GM19239 (cell line): ENCODE measurements at regions not wholly inside any gene's neighbourhood (a gene's known extent, or its start where the extent isn't known, plus 50 kb on each side); places are given as distances from the start of the nearest gene placed in this dataset.
"Not testable (repeated sequence)": the region's sequence is repeated elsewhere in the genome, so short reads cannot be mapped to it uniquely, and the experiment has no call there.

Experiments used
- DNase-seq: peaks from one replicate; pipeline ENCODE4 v3.0.0; 2011; ENCODE audit warnings: low spot score; ENCODE audit not compliant: insufficient read length
- FAIRE-seq: peaks from 2 replicates; lab custom pipeline; 2011; peaks lifted over from hg19 to GRCh38; lab: Jason Lieb, UNC

GRCh38 chr6:121887724-121888123 lies 452.3 kb downstream of the GJA1 start:
- FAIRE-seq (no peak), DNase-seq (no peak)

- no peak for FAIRE-seq
- DNase-seq, result no peak
These were observed 455.0 kb downstream of the GJA1 start for GRCh38 chr6:121890307-121890910.

- not testable (repeated sequence) for FAIRE-seq, DNase-seq
These were observed 460.3 kb downstream of the GJA1 start for GRCh38 chr6:121895731-121896130.

GRCh38 chr6:121896363-121896762 lies 460.9 kb downstream of the GJA1 start:
- DNase-seq (no peak), FAIRE-seq (no peak)

- FAIRE-seq (no peak), DNase-seq (no peak)
These were observed 461.3 kb downstream of the GJA1 start for GRCh38 chr6:121896771-121897170.

GRCh38 chr6:121897337-121897760 lies 461.9 kb downstream of the GJA1 start:
- no peak for DNase-seq
- FAIRE-seq, result no peak

- no peak for FAIRE-seq
- no peak for DNase-seq
These were observed 466.0 kb downstream of the GJA1 start for GRCh38 chr6:121901432-121901831.

- FAIRE-seq, result no peak
- no peak for DNase-seq
These were observed 469.1 kb downstream of the GJA1 start for GRCh38 chr6:121904559-121904958.

GRCh38 chr6:121912905-121913304 lies 477.5 kb downstream of the GJA1 start:
- DNase-seq, result no peak
- no peak for FAIRE-seq

GRCh38 chr6:121917263-121917829 lies 481.9 kb downstream of the GJA1 start:
- DNase-seq (no peak), FAIRE-seq (no peak)

GRCh38 chr6:121917834-121918559 lies 481.5 kb upstream of the HSF2 start:
- FAIRE-seq (no peak), DNase-seq (no peak)

GRCh38 chr6:121920616-121921015 lies 478.8 kb upstream of the HSF2 start:
- no peak for FAIRE-seq
- no peak for DNase-seq

GRCh38 chr6:121925024-121925423 lies 474.4 kb upstream of the HSF2 start:
- no peak for FAIRE-seq

GRCh38 chr6:121925534-121926255 lies 473.8 kb upstream of the HSF2 start:
- DNase-seq, result no peak
- FAIRE-seq, result no peak

More at GRCh38 chr6:121925024-121925423, 474.4 kb upstream of the HSF2 start:
- DNase-seq, result no peak

GRCh38 chr6:121929301-121929700 lies 470.2 kb upstream of the HSF2 start:
- FAIRE-seq, result no peak
- no peak for DNase-seq

- no peak for DNase-seq
- no peak for FAIRE-seq
These were observed 467.1 kb upstream of the HSF2 start for GRCh38 chr6:121932076-121932991.

- no peak for DNase-seq
- no peak for FAIRE-seq
These were observed 465.0 kb upstream of the HSF2 start for GRCh38 chr6:121934451-121934850.

GRCh38 chr6:121940728-121941127 lies 458.7 kb upstream of the HSF2 start:
- FAIRE-seq (no peak), DNase-seq (no peak)

- no peak for FAIRE-seq
These were observed 455.1 kb upstream of the HSF2 start for GRCh38 chr6:121944354-121944753.

GRCh38 chr6:121951123-121951522 lies 448.3 kb upstream of the HSF2 start:
- DNase-seq (no peak), FAIRE-seq (no peak)

More at GRCh38 chr6:121944354-121944753, 455.1 kb upstream of the HSF2 start:
- DNase-seq, result no peak
